ENCODE measurements at regions not wholly inside any gene's neighbourhood (a gene's known extent, or its start where the extent isn't known, plus 50 kb on each side); places are given as distances from the start of the nearest gene placed in this dataset.

DNA sequence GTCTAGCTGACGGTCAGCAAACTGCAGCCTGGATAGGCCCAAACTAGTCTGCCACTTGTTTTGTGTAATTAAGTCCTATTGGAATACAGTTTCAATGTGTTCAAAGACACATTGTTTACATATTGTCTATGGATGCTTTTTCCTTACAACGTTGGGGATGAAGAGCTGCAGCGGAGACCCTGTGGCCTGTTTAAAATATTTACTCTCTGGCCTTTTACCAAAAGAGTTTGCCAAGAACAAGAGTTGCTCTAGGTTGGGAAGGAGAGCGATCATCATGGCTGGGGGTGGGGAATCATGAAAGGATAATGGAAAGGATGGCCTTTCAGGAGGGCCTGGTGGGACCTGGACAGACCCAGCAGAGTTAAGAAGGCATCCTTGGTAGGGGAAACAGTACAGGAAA lies 274.9 kb upstream of the ZFHX3 start:
- no peak for DNase-seq (ENCODE audit: low spot score)

DNA sequence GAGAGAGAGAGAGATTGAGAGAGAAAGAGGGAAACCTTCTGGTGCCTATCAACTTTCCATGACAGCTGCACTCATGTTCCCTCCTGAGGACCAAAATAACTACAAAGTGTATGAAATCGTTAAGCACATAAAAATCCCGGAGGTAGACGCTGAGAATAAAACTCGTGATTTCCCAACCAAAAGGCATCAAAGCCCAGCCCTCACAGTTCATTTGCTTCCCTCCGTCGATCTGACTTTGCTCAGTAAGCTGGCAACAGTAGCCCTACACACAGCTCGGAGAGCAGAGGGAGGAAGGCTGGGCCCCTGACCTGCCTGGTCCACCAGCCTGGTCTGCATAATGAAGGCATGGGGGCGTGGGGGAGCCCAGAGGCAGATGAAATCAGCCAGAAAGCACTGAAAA lies 273.9 kb upstream of the ZFHX3 start:
- no peak for DNase-seq (ENCODE audit: low spot score)

DNA sequence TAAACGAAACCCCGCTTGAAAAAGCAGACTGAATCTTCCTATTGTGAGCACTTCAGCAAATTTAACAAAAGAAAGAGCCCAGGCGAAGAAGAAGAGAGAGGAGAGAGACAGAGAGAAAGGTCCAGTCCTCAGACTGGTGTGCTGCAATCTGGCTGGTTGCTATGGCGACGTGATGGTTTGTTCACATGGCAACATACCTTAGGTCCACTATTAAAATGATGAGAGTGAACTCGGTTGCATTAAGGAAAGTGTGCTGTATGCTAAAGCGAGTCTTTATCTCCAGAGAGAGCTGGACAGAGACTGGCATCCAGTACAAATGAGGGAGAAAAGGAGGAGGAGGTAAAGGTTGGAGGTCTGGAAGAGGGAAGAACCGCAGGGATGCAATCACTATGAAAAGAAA lies 271.8 kb upstream of the ZFHX3 start:
- DNase-seq (ENCODE audit: low spot score), result no peak

DNA sequence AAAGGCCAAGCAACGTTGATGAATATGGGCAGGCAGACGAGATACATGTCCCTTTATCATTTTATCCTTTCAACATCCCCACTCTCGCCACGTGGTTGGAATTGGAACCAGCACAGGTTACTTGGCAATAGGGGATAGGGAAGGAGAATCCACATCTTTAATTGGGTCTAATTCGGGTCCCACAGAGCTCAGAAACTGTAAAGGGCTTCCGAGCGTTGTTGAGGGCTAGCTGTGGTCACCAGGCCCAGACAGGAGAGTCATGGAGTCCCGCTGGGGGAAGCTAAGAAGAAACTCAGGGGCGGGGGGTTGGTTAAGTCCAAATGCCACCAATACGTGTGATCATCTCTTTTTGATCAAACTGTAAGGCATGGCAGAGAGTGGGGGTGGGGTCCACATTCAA lies 271.3 kb upstream of the ZFHX3 start:
- DNase-seq (ENCODE audit: low spot score), result no peak

DNA sequence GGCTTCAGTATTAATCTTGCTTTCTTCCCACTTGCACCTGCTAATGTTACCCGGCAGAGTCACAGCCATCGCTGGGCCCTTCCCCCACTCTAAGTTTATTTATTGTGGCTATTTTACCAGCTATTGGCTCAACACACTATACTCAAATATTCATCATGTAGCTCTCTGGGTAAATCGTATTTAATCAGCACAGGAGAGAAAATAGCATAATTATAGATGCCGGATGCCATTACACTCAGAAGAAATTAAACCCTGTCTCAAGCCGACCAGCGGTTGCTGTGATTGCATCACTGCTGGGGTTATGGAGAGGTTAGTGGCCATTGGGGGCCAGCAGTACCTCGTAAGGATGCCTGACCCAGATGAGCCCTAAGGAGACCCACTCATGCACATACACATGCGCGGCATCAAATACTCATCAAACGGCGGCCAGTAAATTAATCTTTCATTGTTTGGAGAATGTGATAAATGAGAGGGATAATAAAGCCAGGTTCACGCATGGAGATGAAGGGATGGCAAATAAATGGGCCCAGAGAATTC lies 269.5 kb upstream of the ZFHX3 start:
- no peak for DNase-seq (ENCODE audit: low spot score)

DNA sequence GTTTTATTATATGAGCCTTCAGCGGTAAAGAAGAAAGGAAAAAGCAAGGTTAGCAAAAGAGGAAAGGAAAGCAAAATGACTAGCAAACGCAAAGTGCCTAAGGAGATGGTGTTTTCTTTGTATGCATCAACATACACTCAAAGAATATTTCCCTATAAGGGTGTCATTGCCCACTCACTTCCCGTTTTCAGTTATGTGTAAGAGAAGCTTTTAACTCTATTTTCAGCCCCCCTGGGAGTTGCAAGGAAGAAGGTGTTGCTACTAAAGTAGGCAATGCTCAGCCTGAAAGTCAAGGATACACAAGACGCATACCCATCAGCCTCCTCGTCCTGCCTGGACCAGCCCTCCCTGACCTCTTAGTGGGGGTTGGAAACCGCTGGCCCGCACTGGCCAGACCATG lies 267.7 kb upstream of the ZFHX3 start:
- DNase-seq (ENCODE audit: low spot score), result no peak

DNA sequence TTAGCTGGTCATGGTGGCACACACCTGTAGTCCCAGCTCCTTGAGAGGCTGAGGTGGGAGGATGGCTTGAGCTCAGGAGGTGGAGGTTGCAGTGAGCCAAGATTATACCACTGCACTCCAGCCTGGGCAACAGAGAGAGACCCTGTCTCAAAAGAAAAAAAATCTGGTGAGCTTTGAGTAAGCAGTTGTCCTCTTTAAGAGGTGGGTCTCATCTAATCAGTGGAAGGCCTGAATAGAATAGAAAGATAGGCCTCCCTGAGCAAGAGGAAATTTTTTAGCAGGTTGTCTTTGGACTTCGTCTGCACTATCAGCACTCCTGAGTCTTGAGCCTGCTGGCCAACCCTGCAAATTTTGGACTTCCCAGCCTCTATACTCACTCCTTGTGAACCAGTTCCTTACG lies 266.0 kb upstream of the ZFHX3 start:
- no peak for DNase-seq (ENCODE audit: low spot score)

DNA sequence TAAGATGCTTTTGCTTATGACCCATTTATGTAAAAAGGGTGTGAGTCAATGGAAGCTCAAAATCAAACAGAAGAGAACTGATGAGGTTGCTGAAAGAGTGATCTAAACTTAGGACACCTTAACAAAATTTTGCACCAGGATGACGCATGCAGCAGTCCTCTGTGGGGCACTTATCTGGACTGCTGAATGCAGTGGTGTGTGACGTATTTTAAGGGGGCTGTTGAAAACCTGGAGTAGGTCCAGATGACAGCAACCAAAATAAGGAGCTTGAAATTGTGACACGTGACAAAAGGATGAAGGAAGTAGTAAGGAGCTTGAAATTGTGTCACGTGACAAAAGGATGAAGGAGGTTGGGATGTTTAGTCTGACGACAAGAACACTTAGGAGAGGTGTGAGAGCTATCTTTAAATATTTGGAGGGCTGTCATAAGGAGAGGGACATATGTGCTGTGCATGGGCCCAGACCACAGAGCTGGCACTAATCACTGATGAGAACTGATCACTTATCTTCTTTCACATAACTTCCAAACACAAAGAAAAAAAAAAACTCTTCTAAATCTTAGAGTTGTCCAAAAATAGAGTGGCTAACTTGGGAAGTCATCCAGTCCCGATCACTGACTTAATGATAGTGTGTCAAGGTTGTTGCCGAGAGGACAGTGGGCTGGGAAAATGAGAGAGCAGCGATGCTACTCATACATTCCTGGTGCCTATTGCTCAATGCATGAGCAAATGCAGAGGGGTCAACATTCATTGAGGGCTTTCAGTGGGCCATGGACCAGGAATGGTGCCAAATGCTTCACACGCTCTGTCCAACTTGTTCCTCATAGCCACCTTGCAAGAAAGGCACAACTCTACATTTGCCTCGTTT lies 264.2 kb upstream of the ZFHX3 start:
- no peak for DNase-seq (ENCODE audit: low spot score)

DNA sequence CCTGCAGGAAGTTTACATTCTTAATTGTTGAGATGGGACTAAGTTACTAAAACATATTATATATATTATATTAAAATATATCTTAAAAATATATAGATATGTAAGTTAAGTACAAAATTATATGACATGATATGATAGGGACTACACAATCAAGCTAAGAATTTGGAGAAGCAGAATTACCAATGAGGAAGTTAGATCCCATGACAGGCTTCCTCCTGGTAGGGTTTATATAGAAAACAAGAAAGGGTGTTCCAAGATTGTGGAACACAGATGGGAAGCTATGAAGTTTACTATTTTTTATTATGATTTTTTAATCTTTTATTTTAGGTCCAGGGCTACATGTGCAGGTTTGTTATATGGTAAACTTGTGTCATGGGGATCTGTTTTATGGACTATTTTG lies 260.8 kb upstream of the ZFHX3 start:
- DNase-seq (ENCODE audit: low spot score), result no peak

DNA sequence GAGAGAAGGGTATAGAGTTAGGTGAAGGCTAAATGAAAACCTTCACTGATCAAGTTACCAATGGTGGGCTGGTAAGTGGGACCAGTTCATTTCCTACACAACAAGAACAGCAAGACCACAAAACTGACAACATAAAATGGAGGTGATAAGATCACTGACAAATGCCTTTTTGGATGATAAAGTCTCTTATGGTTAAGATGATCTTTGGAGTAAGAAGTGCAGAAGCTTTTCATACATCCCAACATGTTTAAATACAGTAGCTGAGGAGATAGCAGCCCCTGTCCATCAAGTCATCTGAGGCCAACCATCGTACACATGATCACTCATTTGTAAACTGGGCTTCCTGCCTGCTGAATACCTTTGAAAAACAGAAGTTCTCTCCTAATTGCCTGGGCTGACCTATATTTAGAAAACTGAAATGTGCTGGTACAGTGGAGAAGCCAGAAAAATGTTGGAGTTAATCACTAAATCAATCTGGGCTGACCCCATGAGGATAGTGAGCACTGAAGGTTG lies 259.0 kb upstream of the ZFHX3 start:
- no peak for DNase-seq (ENCODE audit: low spot score)

DNA sequence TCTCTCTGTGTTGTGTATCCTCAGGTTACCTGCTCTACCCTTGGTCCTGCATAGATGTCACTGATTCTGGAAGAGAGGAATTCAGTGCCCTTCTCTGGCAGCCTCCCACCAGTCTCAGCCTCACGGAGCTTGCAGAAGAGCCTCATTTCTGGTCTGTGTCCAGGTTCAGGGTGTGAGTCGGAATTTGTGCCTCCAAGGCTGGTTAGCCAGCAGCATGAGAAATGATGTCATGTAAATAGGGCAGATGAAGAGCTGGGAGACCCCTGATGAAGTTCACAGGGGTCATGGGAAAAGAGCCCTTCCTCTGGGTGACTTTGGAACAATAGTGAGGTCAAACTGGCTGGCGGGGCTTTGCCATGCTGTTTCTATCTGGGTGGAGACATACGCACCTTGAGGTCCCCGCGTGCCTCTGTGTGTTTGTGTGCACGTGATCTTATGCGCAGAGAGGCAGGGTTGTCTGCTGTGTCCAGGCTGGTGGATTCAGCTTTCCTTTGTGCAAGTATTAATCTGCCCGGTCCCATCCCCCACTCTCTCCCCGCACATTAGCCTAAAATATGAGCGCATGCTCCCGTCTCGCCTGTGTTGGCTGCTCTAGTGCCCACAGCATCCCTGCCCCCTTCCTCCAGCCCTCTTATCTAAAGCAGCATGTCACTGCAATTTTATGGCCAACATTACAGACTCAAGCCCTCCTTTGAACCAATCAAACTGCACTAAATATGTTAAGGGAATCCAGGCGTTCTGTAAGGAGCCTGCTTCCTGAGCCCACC lies 256.3 kb upstream of the ZFHX3 start:
- no peak for DNase-seq (ENCODE audit: low spot score)

DNA sequence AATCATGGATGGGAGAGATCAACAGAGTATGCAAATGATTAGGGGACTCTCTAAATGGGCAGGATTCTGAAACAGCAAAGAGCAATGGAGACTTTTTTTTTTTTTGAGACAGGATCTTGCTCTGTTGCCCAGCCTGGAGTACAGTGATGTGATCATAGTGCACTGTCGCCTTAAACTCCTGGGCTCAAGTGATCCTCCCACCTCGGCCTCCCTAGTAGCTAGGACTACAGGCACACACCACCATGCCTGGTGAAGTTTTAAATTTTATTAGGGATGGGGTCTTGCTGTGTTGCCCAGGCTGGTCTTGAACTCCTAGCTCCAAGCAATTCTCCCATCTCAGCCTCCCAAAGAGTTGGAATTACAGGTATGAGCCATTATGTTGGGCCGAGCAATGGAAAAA lies 255.0 kb upstream of the ZFHX3 start:
- no peak for DNase-seq (ENCODE audit: low spot score)

DNA sequence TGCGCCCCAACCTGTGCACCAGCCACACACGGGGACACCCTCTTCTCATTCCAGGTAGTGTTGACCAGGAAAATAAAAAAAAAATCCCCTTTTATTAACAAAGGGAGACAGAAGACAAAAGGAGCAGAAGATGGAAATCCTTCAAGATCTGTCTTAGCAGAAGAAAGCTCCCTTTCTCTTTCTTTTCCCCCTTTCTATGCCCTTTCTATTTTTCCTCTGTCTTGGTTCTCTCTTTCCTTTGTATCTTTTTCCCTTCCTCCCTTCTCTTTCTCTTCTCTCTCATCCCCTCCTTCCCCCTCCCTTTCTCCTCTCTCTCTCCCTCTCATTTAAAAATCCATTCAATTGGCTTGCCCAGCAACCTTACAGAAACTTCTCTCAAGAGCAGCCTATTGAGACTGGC lies 254.1 kb upstream of the ZFHX3 start:
- DNase-seq (ENCODE audit: low spot score), result no peak

DNA sequence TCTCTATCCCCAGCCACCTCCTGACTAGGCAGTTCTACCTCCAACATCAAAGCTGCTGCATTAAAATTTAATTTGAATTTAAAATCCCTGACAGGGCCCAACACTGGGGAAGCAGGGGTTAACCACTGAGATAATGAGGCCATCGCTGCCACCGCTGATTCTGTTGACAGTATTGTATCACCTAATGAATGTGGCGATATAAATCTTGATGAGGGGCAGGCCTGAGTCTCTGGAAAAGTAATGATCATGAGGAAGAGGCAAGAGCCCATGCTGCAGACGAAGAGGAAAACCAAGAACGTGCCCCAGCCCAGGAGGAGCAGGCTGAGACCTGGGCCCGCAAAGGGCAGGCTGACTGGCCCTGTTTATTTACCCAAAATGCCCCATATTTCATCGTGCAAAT lies 251.4 kb upstream of the ZFHX3 start:
- no peak for DNase-seq (ENCODE audit: low spot score)

DNA sequence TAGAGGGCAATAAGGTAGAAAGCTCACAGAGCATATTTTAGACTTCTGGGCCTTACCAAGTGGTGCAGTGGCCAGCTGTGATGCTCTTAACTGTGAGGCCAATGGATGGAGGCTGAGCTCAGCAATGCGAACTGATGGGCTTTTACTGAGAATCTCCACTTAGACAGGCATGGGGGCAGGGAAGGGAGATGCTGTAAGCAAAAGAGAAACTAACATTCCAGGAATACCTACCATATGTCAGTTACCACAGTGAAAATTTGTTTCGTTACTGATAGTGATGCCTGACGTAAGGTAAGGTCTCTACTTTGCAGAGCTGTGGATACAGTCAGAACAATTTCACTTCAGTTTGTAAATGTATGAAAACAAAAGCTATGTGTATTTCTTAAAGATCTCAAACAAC lies 250.6 kb upstream of the ZFHX3 start:
- DNase-seq (ENCODE audit: low spot score), result no peak

DNA sequence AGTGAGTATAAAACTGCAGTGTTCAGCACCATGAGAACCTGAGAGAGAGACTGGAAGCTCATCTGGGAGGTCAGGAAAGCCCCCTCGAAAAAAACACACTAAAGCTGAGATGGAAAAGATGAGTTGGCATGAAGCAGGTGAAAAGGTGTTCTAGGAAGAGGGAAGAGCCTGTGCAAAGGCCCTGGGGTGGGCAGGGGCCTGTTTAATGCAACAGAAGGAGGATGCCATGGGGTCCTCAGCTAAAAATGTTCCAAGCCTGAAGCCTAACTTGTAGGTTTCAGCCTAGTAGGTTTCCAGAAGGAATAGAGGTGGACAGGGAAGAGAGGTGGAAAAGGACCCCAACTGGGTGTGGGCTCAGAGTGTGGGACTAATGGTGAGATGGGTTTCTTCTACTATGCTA lies 242.3 kb upstream of the ZFHX3 start:
- DNase-seq (ENCODE audit: low spot score), result no peak

DNA sequence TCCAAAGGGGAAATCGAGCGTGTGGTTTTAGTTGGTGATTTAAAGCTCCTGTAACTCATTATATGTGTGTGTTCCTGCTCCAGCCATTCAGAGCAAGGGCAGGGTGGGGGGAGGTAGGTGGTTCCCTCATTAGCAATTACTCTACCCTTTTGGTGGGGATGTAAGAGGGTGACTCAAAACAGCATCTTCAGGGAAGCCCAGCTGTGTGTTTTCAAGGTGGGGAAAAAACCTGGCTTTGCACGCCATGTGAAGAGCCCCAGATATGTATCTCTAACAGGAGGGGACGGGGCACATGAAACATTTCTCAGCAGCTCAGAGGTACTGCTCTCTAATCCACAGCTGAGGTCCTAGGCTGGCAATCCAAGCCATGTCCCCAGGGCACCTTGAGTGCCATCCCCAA lies 241.3 kb upstream of the ZFHX3 start:
- DNase-seq (ENCODE audit: low spot score), result no peak

DNA sequence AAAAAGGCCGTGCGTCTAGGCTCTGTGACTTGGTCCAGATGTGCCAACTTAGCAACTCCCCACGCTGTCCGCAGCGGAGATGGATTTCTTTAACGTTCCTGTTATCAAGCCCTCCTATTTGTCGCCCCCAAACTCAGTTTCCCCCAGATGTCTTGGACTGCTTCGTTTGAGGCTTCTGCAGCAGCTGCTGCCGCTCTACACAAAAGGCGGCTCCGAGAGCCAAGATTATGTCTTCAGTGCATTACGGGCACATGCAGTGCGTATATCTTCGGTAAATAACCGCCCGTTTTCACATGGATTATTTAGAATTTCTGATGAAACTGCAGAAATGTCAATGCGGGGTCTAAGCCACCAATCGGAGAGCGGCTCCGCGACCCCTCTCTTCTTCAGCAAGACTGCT lies 240.6 kb upstream of the ZFHX3 start:
- DNase-seq (ENCODE audit: low spot score), result no peak

DNA sequence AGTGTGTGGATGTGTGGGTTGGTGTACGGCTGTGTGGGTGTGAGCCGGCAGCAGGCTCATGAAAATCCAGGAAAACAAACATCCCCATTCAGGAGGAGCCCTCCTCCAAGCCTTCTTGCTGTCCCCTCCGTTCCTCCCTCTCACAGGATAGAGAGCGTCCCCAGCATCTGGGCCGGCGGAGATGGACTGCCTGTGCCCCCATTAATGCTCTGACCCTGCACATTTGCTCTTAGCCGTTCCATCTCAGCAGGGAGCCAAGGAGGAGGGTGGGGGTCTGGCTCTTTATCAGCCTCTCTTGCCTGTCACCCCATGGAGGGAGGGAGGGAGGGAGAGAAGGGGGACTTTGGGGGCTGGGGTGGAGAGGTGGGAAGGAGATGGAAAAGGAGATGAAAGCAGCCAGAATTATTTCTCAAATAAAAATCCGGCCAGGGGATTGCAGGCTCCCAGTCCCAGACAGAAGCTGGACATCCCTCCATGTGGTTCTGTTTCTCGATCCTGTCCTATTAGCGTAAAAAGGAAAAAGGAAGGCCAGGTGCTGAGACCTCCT lies 240.0 kb upstream of the ZFHX3 start:
- no peak for DNase-seq (ENCODE audit: low spot score)

DNA sequence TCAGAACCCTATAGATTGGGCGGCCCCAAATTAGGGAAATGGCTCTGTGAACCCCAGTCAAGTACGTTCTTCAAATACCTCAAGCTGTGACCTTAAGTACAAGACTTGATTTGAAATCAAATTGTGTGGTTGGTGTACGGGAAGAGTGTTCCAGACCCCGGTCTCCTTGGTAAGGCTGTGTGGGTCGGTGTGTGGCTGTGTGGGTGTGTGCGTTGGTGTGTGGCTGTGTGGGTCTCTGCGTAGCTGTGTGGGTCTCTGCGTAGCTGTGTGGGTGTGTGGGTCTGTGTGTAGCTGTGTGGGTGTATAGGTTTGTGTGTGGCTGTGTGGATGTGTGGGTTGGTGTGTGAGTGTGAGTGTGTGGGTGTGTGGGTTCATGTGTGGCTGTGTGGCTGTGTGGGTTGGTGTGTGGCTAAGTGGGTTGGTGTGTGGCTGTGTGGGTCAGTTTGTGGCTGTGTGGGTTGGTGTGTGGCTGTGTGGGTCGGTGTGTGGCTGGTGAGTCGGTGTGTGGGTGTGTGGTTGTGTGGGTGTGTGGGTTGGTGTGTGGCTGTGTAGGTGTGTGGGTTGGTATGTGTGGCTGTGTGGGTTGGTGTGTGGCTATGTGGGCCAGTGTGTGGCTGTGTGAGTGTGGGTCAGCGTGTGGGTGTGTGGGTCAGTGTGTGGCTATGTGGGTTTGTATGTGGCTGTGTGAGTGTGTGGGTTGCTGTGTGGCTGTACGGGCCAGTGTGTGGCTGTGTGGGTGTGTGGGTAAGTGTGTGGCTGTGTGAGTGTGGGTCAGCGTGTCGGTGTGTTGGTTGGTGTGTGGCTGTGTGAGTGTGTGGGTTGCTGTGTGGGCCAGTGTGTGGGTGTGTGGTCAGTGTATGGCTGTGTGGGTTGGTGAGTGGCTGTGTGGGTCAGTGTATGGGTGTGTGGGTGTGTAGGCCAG lies 238.7 kb upstream of the ZFHX3 start:
- DNase-seq (ENCODE audit: low spot score), result no peak
